Mesenchymal stem cell (in vitro differentiated cells and primary cell): ENCODE measurements at regions not wholly inside any gene's neighbourhood (a gene's known extent, or its start where the extent isn't known, plus 50 kb on each side); places are given as distances from the start of the nearest gene placed in this dataset.

Source experiments
- DNase-seq: peaks from one replicate; pipeline ENCODE4 v3.0.0-alpha.2; 2013
- H2AFZ ChIP-seq: one replicate; pipeline ENCODE4 v1.6.1; 2013; ENCODE audit warnings: low read depth, mild to moderate bottlenecking, control low read depth, inconsistent platforms, low read length, moderate library complexity
- H2AK5ac ChIP-seq: 2 replicates; pipeline ENCODE4 v1.6.1; 2013; ENCODE audit warnings: low read length, moderate library complexity, mild to moderate bottlenecking, inconsistent platforms; ENCODE audit not compliant: severe bottlenecking
- H2BK120ac ChIP-seq: one replicate; pipeline ENCODE4 v1.6.1; 2013; ENCODE audit warnings: low read depth, mild to moderate bottlenecking, inconsistent platforms, low read length, moderate library complexity
- H2BK12ac ChIP-seq, 2 experiments: one replicate each; pipeline ENCODE4 v1.6.1; 2013; ENCODE audit warnings: inconsistent platforms in 2 of 2, low read length in 2 of 2, mild to moderate bottlenecking in 2 of 2, moderate library complexity in 2 of 2, control low read depth in 1 of 2
- H2BK15ac ChIP-seq: one replicate; pipeline ENCODE4 v1.6.1; 2013; ENCODE audit warnings: mild to moderate bottlenecking, low read depth, inconsistent platforms; ENCODE audit not compliant: poor library complexity, severe bottlenecking
- H2BK5ac ChIP-seq: 2 replicates; pipeline ENCODE4 v1.6.1; 2013; ENCODE audit warnings: low read depth, mild to moderate bottlenecking, low read length, control low read depth, inconsistent platforms; ENCODE audit not compliant: poor library complexity, severe bottlenecking
- H3K14ac ChIP-seq, 2 experiments: one replicate each; pipeline ENCODE4 v1.6.1; 2013; ENCODE audit warnings: inconsistent platforms in 2 of 2, low read length in 2 of 2, control low read depth in 1 of 2, mild to moderate bottlenecking in 1 of 2, moderate library complexity in 1 of 2
- H3K18ac ChIP-seq, 2 experiments: one replicate each; pipeline ENCODE4 v1.6.1; 2013; ENCODE audit warnings: inconsistent platforms in 2 of 2, low read length in 2 of 2, control low read depth in 1 of 2, low read depth in 1 of 2, mild to moderate bottlenecking in 1 of 2
- H3K23ac ChIP-seq, 2 experiments: one replicate each; pipeline ENCODE4 v1.6.1; 2013; ENCODE audit warnings: inconsistent platforms in 2 of 2, low read length in 2 of 2, mild to moderate bottlenecking in 2 of 2, moderate library complexity in 2 of 2, control low read depth in 1 of 2
- H3K27ac ChIP-seq: 2 replicates; pipeline ENCODE4 v1.5.1; 2013; ENCODE audit warnings: mild to moderate bottlenecking, moderate library complexity, low read length, control low read depth, inconsistent platforms; ENCODE audit not compliant: poor library complexity, severe bottlenecking
- H3K27me3 ChIP-seq, 2 experiments: 2 replicates each; pipeline versions ENCODE4 v1.6.1 to v1.7.0; 2013; ENCODE audit warnings: low read length in 2 of 2, mild to moderate bottlenecking in 2 of 2, moderate library complexity in 2 of 2, control low read depth in 1 of 2, inconsistent platforms in 1 of 2; ENCODE audit not compliant: control insufficient read depth in 1 of 2, insufficient read depth in 1 of 2
- H3K36me3 ChIP-seq, 2 experiments: 2 replicates each; pipeline versions ENCODE4 v1.6.1 to v1.7.0; 2013; ENCODE audit warnings: low read length in 2 of 2, control low read depth in 1 of 2, inconsistent platforms in 1 of 2, low read depth in 1 of 2, mild to moderate bottlenecking in 1 of 2; ENCODE audit not compliant: insufficient read depth in 2 of 2, control insufficient read depth in 1 of 2
- H3K4ac ChIP-seq, 2 experiments: one replicate each; pipeline ENCODE4 v1.6.1; 2013; ENCODE audit warnings: inconsistent platforms in 2 of 2, low read length in 2 of 2, mild to moderate bottlenecking in 2 of 2, moderate library complexity in 2 of 2, control low read depth in 1 of 2, low read depth in 1 of 2
- H3K4me1 ChIP-seq: 2 replicates; pipeline ENCODE4 v1.6.1; 2013; ENCODE audit warnings: low read depth, low read length, control low read depth; ENCODE audit not compliant: control insufficient read depth, insufficient read depth
- H3K4me2 ChIP-seq: 2 replicates; pipeline ENCODE4 v1.6.1; 2013; ENCODE audit warnings: low read length, mild to moderate bottlenecking, inconsistent platforms; ENCODE audit not compliant: poor library complexity, severe bottlenecking
- H3K4me3 ChIP-seq, 2 experiments: 2 replicates each; pipeline versions ENCODE4 v1.5.1 to v1.7.0; 2013; ENCODE audit warnings: low read length in 2 of 2, mild to moderate bottlenecking in 2 of 2, control low read depth in 1 of 2, low read depth in 1 of 2; ENCODE audit not compliant: insufficient read depth in 1 of 2
- H3K79me1 ChIP-seq: replicated peaks from 2 replicates; pipeline ENCODE4 v1.6.1; 2013; ENCODE audit warnings: mild to moderate bottlenecking, control low read depth, low read length, inconsistent platforms; ENCODE audit not compliant: poor library complexity, severe bottlenecking
- H3K9ac ChIP-seq: 2 replicates; pipeline ENCODE4 v1.7.0; 2013; ENCODE audit warnings: mild to moderate bottlenecking, low read length, moderate library complexity
- H3K9me3 ChIP-seq: 2 replicates; pipeline ENCODE4 v1.7.0; 2013; ENCODE audit warnings: mild to moderate bottlenecking, low read length; ENCODE audit not compliant: control insufficient read depth
- H4K8ac ChIP-seq: one replicate; pipeline ENCODE4 v1.6.1; 2013; ENCODE audit warnings: inconsistent platforms, mild to moderate bottlenecking, low read length, moderate library complexity
- H4K91ac ChIP-seq: one replicate; pipeline ENCODE4 v1.6.1; 2013; ENCODE audit warnings: mild to moderate bottlenecking, low read length, inconsistent platforms
- WGBS: methylation state at CpG from one replicate; pipeline ENCODE4 v1.1.7; 2013; ENCODE audit warnings: mixed read lengths; 5-methylcytosine and 5-hydroxymethylcytosine counted together

DNA sequence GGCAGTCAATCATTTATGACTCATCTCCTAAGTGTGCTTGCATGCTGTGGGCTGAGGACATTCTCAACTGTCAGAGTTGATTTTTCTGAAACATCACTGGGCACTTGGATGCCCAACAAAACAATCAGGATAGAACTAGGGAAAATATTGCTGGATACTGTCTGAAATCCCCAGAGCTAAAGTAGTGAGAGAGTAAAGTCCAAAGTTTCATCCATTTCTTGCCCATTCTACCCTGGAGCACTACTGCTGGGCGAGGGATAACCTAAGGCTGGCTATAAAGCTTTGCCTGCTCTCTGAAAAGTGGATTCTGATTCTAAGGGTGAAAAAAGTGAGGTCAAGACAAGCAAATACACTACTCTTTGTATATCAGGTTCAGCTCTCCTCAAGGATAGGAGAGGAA lies 279.6 kb upstream of the EDA2R start:
- Histone ChIP-seq H4K91ac (no peak overlapping the region), H2BK5ac (no peak overlapping the region), H3K27ac (no peak overlapping the region), H3K36me3 (no peaks in the 10 kb centered on the region), H3K27me3 (no peaks in the 10 kb centered on the region), H2BK12ac (no peak overlapping the region), H2BK15ac (no peak overlapping the region), H4K8ac (no peak overlapping the region), H3K9ac (no peak overlapping the region), H3K4me1 (no peaks in the 10 kb centered on the region), H3K14ac (no peak overlapping the region), H3K23ac (no peak overlapping the region), H2AK5ac (no peak overlapping the region), H3K9me3 (no peaks in the 10 kb centered on the region), H3K4me2 (no peak overlapping the region), H3K18ac (no peak overlapping the region), H3K79me1 (no peaks in the 10 kb centered on the region), H2BK120ac (no peak overlapping the region), H2AFZ (no peak overlapping the region), H3K4ac (no peak overlapping the region), H3K4me3 (no peak overlapping the region)
- DNase-seq = no peak
- no CpG with 5 or more reads among the region's 1 CpG for WGBS

DNA sequence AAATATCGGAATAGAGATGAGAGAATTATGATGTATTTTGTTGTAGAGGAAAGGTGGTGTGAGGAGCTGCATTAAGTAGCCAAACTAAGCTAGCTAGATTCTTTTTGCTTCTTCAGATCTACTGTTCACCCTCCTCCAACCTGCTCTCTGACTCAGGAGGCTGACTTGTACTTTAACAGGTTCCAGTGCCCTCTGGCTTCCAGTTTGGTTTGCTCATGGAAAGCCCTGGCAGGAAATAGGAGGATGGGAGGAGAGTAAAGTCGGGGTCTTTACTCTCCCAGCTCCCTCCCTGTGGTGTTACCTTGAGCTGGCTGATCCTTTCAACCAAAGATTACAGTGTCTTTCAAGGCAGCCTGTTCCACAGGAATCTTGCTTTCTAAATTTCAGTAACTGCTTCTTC lies 277.0 kb upstream of the EDA2R start:
- H3K36me3 ChIP-seq = no peaks in the 10 kb centered on the region
- H3K14ac ChIP-seq = no peak overlapping the region
- no peak overlapping the region for H3K4me2 ChIP-seq
- H2BK15ac ChIP-seq = no peak overlapping the region
- no peak overlapping the region for H3K9ac ChIP-seq
- no peak overlapping the region for H3K18ac ChIP-seq
- peaks cover 0 to 4% of the 10 kb centered on the region in 2 experiments for H3K27me3 ChIP-seq
- 0% methylated on average over 1 of the region's 2 CpGs for WGBS
- no peaks in the 10 kb centered on the region for H3K9me3 ChIP-seq
- no peaks in the 10 kb centered on the region for H3K4me1 ChIP-seq
- H3K4me3 ChIP-seq = no peak overlapping the region
- no peaks in the 10 kb centered on the region for H3K79me1 ChIP-seq
- H4K91ac ChIP-seq = no peak overlapping the region
- H2AFZ ChIP-seq = no peak overlapping the region
- no peak overlapping the region for H4K8ac ChIP-seq
- no peak for DNase-seq
- no peak overlapping the region for H2BK120ac ChIP-seq
- no peak overlapping the region for H3K23ac ChIP-seq
- H3K27ac ChIP-seq = no peak overlapping the region
- no peak overlapping the region for H2BK5ac ChIP-seq
- H2BK12ac ChIP-seq = no peak overlapping the region
- no peak overlapping the region for H3K4ac ChIP-seq
- no peak overlapping the region for H2AK5ac ChIP-seq

DNA sequence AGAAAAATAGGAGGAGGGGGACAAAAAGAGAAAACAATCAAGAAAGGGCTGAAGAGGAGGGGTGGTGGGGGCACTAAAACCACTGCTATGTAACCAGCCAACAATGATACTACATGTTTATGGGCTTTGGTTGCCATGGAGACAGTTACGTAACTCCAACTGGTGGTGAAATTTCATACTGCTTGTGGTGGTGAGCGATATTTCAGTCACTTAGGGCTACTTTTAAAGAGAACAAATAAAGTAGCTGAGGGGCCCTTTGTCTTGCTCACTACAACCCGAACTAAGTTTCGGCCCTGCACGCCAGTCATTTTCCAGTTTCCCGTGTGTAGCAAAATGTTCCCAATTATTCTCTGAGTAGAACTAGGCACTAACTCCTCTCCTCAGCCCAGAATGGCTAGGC lies 275.2 kb upstream of the EDA2R start:
- peaks cover 0 to 4% of the 10 kb centered on the region in 2 experiments for H3K27me3 ChIP-seq
- H3K27ac ChIP-seq = no peak overlapping the region
- no peak overlapping the region for H3K23ac ChIP-seq
- no peak overlapping the region for H3K4me3 ChIP-seq
- no peak overlapping the region for H3K4me2 ChIP-seq
- no peak overlapping the region for H3K14ac ChIP-seq
- no peaks in the 10 kb centered on the region for H3K9me3 ChIP-seq
- no peak overlapping the region for H2BK15ac ChIP-seq
- H2AK5ac ChIP-seq = no peak overlapping the region
- no peak overlapping the region for H4K91ac ChIP-seq
- no peak overlapping the region for H4K8ac ChIP-seq
- no peak overlapping the region for H2BK12ac ChIP-seq
- no peak overlapping the region for H2AFZ ChIP-seq
- H3K9ac ChIP-seq = no peak overlapping the region
- H3K4me1 ChIP-seq = no peaks in the 10 kb centered on the region
- no peak overlapping the region for H3K4ac ChIP-seq
- H2BK5ac ChIP-seq = no peak overlapping the region
- H3K18ac ChIP-seq = no peak overlapping the region
- no peak overlapping the region for H2BK120ac ChIP-seq
- WGBS = 47% methylated on average over 3 of the region's 6 CpGs
- no peaks in the 10 kb centered on the region for H3K36me3 ChIP-seq
- no peaks in the 10 kb centered on the region for H3K79me1 ChIP-seq
- no peak for DNase-seq

DNA sequence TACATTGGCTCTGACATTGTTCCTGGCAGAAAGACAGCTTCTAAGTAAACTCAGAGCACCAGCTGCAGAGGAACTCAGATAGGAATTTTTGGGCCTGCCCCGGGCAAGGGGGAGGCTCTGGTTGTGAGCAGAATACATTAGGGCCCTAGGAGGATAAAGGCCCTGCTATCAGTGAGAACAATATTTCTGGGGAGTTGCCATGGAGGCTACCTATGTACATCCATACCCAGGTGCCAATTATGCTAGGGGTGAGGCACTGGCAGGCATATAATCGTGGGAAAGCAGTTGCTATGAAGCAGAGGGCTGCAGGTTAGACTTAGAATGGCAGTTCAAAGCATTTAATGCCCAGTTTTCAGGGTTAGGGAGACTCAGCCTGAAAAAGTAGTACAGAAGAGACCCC lies 273.5 kb upstream of the EDA2R start:
- H2AFZ ChIP-seq = no peak overlapping the region
- H4K91ac ChIP-seq = no peak overlapping the region
- no peak overlapping the region for H2BK12ac ChIP-seq
- H2AK5ac ChIP-seq = no peak overlapping the region
- DNase-seq = no peak
- no peak overlapping the region for H3K18ac ChIP-seq
- no peaks in the 10 kb centered on the region for H3K36me3 ChIP-seq
- no peak overlapping the region for H3K27ac ChIP-seq
- H3K4me1 ChIP-seq = no peaks in the 10 kb centered on the region
- no peak overlapping the region for H3K23ac ChIP-seq
- 36% methylated on average over 1 of the region's 2 CpGs for WGBS
- no peak overlapping the region for H3K4me2 ChIP-seq
- no peak overlapping the region for H3K4me3 ChIP-seq
- H3K27me3 ChIP-seq = peaks cover 0 to 5% of the 10 kb centered on the region in 2 experiments
- no peak overlapping the region for H3K14ac ChIP-seq
- H4K8ac ChIP-seq = no peak overlapping the region
- H3K9ac ChIP-seq = no peak overlapping the region
- no peak overlapping the region for H3K4ac ChIP-seq
- H3K79me1 ChIP-seq = no peaks in the 10 kb centered on the region
- H2BK120ac ChIP-seq = no peak overlapping the region
- no peaks in the 10 kb centered on the region for H3K9me3 ChIP-seq
- no peak overlapping the region for H2BK5ac ChIP-seq
- no peak overlapping the region for H2BK15ac ChIP-seq
